Transverse colon (tissue), 4 donors: ENCODE measurements at regions not wholly inside any gene's neighbourhood (a gene's known extent, or its start where the extent isn't known, plus 50 kb on each side); places are given as distances from the start of the nearest gene placed in this dataset.

Experiments used
- DNase-seq: peaks from one replicate; pipeline ENCODE4 v3.0.0-alpha.2; 2019
- H3K27ac ChIP-seq, 4 donors: fragments of 200-600 bp; sonication (generic); 2 replicates each; pipeline ENCODE4 v1.5.1; 2016 to 2018; ENCODE audit warnings: inconsistent platforms in 4 of 4
- H3K27me3 ChIP-seq: fragments of 200-600 bp; sonication (generic); 2 replicates; pipeline ENCODE4 v1.5.1; 2017; ENCODE audit warnings: inconsistent platforms
- H3K36me3 ChIP-seq, 4 donors: fragments of 200-600 bp; sonication (generic); 2 replicates each; pipeline ENCODE4 v1.5.1; 2017 to 2019; ENCODE audit warnings: inconsistent platforms in 4 of 4
- H3K4me1 ChIP-seq, 4 donors: fragments of 200-600 bp; sonication (generic); 2 replicates each; pipeline ENCODE4 v1.5.1; 2017 to 2020; ENCODE audit warnings: inconsistent platforms in 4 of 4
- H3K4me3 ChIP-seq, 4 donors: fragments of 200-600 bp; sonication (generic); 1 replicate in 1 of 4; 2 replicates in 3 of 4; pipeline versions ENCODE4 v1.5.1 to v1.6.1; 2017 to 2019; ENCODE audit warnings: inconsistent platforms in 4 of 4
- H3K9me3 ChIP-seq, 2 donors: fragments of 200-600 bp; sonication (generic); 2 replicates each; pipeline ENCODE4 v1.5.1; 2017 to 2019; ENCODE audit warnings: inconsistent platforms in 2 of 2
- EP300 ChIP-seq: sonication (generic); formaldehyde crosslinking; IDR thresholded peaks from one replicate; pipeline ENCODE4 v1.6.1; 2017; ENCODE audit warnings: antibody characterized with exemption, low read depth
- POLR2A ChIP-seq: fragments of 450-650 bp; IDR thresholded peaks from one replicate; pipeline ENCODE4 v1.6.1; 2016; ENCODE audit warnings: antibody characterized with exemption, mild to moderate bottlenecking, moderate library complexity
- POLR2AphosphoS5 ChIP-seq, 3 donors: sonication (generic); formaldehyde crosslinking; IDR thresholded peaks; one replicate each; pipeline ENCODE4 v1.6.1; 2016; ENCODE audit warnings: antibody characterized with exemption in 3 of 3
- WGBS, 2 donors: methylation state at CpG; one replicate each; pipeline ENCODE4 v1.1.5; 2018; ENCODE audit warnings: low coverage in 1 of 2; 5-methylcytosine and 5-hydroxymethylcytosine counted together
- in situ Hi-C, 4 donors: fragments of 200-750 bp; cut with MboI; loops; one replicate each; pipeline versions ENCODE4 v1.15.0 to v1.15.1; 2017; ENCODE audit warnings: low sequenced_read_pairs in 3 of 4, low pct_ligation_motif_present in 1 of 4, low pct_unique_long_range_greater_than_20kb in 1 of 4
- intact Hi-C: fragments of 100-400 bp; cut with DNase I; formaldehyde crosslinking; loops from one replicate; pipeline ENCODE4 v1.15.1; 2023; ENCODE audit warnings: low total_unique reads
- TF ChIP-seq, protein P1 (sequence below), 5 experiments: fragments of 200-600 bp in 3 of 5; fragments of 450-650 bp in 2 of 5; sonication (generic) in 3 of 5; IDR thresholded peaks; 1 replicate in 2 of 5; 2 replicates in 3 of 5; pipeline ENCODE4 v1.5.1; 2016 to 2017; ENCODE audit warnings: antibody characterized with exemption in 5 of 5, inconsistent platforms in 3 of 5, mild to moderate bottlenecking in 2 of 5, moderate library complexity in 1 of 5

- WGBS, 2 donors = 47 to 59% methylated on average over 1 of the region's 1 CpG
- H3K9me3 ChIP-seq = no peaks in the 10 kb centered on the region
- TF ChIP-seq EP300 (no peak), POLR2AphosphoS5 (IDR thresholded peaks at IDR 0.05) (no peak), POLR2A (no peak)
- TF ChIP-seq, protein P1, sequence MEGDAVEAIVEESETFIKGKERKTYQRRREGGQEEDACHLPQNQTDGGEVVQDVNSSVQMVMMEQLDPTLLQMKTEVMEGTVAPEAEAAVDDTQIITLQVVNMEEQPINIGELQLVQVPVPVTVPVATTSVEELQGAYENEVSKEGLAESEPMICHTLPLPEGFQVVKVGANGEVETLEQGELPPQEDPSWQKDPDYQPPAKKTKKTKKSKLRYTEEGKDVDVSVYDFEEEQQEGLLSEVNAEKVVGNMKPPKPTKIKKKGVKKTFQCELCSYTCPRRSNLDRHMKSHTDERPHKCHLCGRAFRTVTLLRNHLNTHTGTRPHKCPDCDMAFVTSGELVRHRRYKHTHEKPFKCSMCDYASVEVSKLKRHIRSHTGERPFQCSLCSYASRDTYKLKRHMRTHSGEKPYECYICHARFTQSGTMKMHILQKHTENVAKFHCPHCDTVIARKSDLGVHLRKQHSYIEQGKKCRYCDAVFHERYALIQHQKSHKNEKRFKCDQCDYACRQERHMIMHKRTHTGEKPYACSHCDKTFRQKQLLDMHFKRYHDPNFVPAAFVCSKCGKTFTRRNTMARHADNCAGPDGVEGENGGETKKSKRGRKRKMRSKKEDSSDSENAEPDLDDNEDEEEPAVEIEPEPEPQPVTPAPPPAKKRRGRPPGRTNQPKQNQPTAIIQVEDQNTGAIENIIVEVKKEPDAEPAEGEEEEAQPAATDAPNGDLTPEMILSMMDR (IDR thresholded peaks at IDR 0.05) = no peak
- no peaks in the 10 kb centered on the region for H3K27me3 ChIP-seq
- intact Hi-C loops (no loop called here), in situ Hi-C loops (no loop called here)
- no peak overlapping the region for H3K4me3 ChIP-seq
- DNase-seq = no peak
- H3K36me3 ChIP-seq = no peaks in the 10 kb centered on the region
- H3K27ac ChIP-seq = no peak overlapping the region
- H3K4me1 ChIP-seq = no peaks in the 10 kb centered on the region
Observed at GRCh38 chr4:32102896-32103295, 1382.7 kb downstream of the PCDH7 start.

GRCh38 chr4:32106767-32107166 is 1386.6 kb downstream of the PCDH7 start:
- in situ Hi-C loops = no loop called here
- DNase-seq = no peak
- H3K4me3 ChIP-seq = no peak overlapping the region
- no peaks in the 10 kb centered on the region for H3K9me3 ChIP-seq
- H3K27ac ChIP-seq = no peak overlapping the region
- no peaks in the 10 kb centered on the region for H3K36me3 ChIP-seq
- WGBS, 2 donors = 77 to 88% methylated on average over 3 of the region's 3 CpGs
- no peaks in the 10 kb centered on the region for H3K4me1 ChIP-seq
- no peaks in the 10 kb centered on the region for H3K27me3 ChIP-seq
- intact Hi-C loops = no loop called here
- TF ChIP-seq EP300 = no peak
- TF ChIP-seq, protein P1 (IDR thresholded peaks at IDR 0.05) = no peak
- no peak for TF ChIP-seq POLR2A
- TF ChIP-seq POLR2AphosphoS5 (IDR thresholded peaks at IDR 0.05) = no peak

DNA sequence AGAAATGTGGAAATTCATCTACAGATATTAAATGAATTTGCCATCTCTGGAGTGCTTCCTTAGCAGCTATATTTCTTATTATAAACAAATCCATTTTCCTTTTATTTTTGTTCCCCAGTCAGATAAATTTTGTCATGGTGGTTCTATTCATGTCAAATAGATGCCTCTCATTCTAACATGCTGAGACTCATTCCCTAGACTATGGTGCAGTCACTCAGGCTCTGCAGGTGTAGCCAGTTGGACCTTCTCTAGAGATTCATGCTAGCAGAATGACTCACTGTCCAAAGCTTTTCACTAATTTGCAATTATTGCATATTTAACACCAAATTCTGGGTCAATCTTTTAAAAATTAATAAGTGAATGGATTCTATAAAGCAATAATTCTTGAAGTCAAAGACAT is 1392.7 kb downstream of the PCDH7 start:
- no peaks in the 10 kb centered on the region for H3K36me3 ChIP-seq
- no peaks in the 10 kb centered on the region for H3K27me3 ChIP-seq
- H3K4me3 ChIP-seq = no peak overlapping the region
- TF ChIP-seq EP300 (no peak), POLR2AphosphoS5 (IDR thresholded peaks at IDR 0.05) (no peak), POLR2A (no peak)
- TF ChIP-seq, protein P1 (IDR thresholded peaks at IDR 0.05) = no peak
- intact Hi-C loops = no loop called here
- H3K27ac ChIP-seq = no peak overlapping the region
- no peaks in the 10 kb centered on the region for H3K9me3 ChIP-seq
- in situ Hi-C loops = no loop called here
- no peaks in the 10 kb centered on the region for H3K4me1 ChIP-seq
- no peak for DNase-seq

- no peak for TF ChIP-seq EP300
- TF ChIP-seq POLR2A = no peak
- TF ChIP-seq POLR2AphosphoS5 (IDR thresholded peaks at IDR 0.05) = no peak
- TF ChIP-seq, protein P1 (IDR thresholded peaks at IDR 0.05) = no peak
- no peak for DNase-seq
- in situ Hi-C loops (no loop called here), intact Hi-C loops (no loop called here)
- H3K27me3 ChIP-seq = no peaks in the 10 kb centered on the region
- H3K9me3 ChIP-seq = no peaks in the 10 kb centered on the region
- no peaks in the 10 kb centered on the region for H3K36me3 ChIP-seq
- H3K4me3 ChIP-seq = no peak overlapping the region
- peaks cover 0 to 14% (median 3%) of the 10 kb centered on the region in 4 donors for H3K4me1 ChIP-seq
- H3K27ac ChIP-seq = no peak overlapping the region
- WGBS, 2 donors = 79 to 82% methylated on average over 3 of the region's 3 CpGs
Observed at GRCh38 chr4:32117693-32118092, 1397.5 kb downstream of the PCDH7 start.
